H1 (cell line): ENCODE measurements at regions not wholly inside any gene's neighbourhood (a gene's known extent, or its start where the extent isn't known, plus 50 kb on each side); places are given as distances from the start of the nearest gene placed in this dataset.

Experiments used
- CBX8 ChIP-seq: fragments of 300-800, 300-1000 bp; sonication (generic); IDR thresholded peaks from 2 replicates; pipeline ENCODE4 v1.7.1; 2016; ENCODE audit warnings: low read depth, low read length, borderline replicate concordance
- CHD2 ChIP-seq: IDR thresholded peaks from 2 replicates; pipeline ENCODE4 v1.6.1; 2012; ENCODE audit warnings: low read length, improper control_type of control experiment
- EP300 ChIP-seq, 2 experiments: IDR thresholded peaks; 1 replicate in 1 of 2; 2 replicates in 1 of 2; pipeline ENCODE4 v1.6.1; 2011 to 2012; ENCODE audit warnings: low read depth in 2 of 2, low read length in 2 of 2, mild to moderate bottlenecking in 2 of 2, borderline replicate concordance in 1 of 2, inconsistent platforms in 1 of 2, moderate library complexity in 1 of 2
- GABPA ChIP-seq: IDR thresholded peaks from 2 replicates; pipeline ENCODE4 v1.6.1; 2011; ENCODE audit warnings: mild to moderate bottlenecking, low read length, moderate library complexity, borderline replicate concordance; ENCODE audit not compliant: insufficient read depth
- POLR2A ChIP-seq, 2 experiments: IDR thresholded peaks; 1 replicate in 1 of 2; 2 replicates in 1 of 2; pipeline ENCODE4 v1.6.1; 2011; ENCODE audit warnings: low read depth in 2 of 2, low read length in 2 of 2, mild to moderate bottlenecking in 2 of 2; ENCODE audit errors: control extremely low read depth in 1 of 2
- TCF12 ChIP-seq: IDR thresholded peaks from 2 replicates; pipeline ENCODE4 v1.6.1; 2011; ENCODE audit warnings: low read depth, mild to moderate bottlenecking, low read length

- TF ChIP-seq TCF12 (no peak), POLR2A (IDR thresholded peaks at IDR 0.05; ENCODE audit: control extremely low read depth in 1 of 2, low read depth in 2 of 2, low read length in 2 of 2) (no peak), CBX8 (no peak), EP300 (IDR thresholded peaks at IDR 0.05; ENCODE audit: borderline replicate concordance in 1 of 2, low read depth in 2 of 2, low read length in 2 of 2) (no peak), CHD2 (no peak), GABPA (no peak)
Observed at GRCh38 chr1:196001188-196001587, 607.1 kb downstream of the KCNT2 start.
